Vagina (tissue), 2 donors: ENCODE measurements at regions not wholly inside any gene's neighbourhood (a gene's known extent, or its start where the extent isn't known, plus 50 kb on each side); places are given as distances from the start of the nearest gene placed in this dataset.

Experiments used
- POLR2A ChIP-seq, 2 donors: fragments of 450-650 bp; IDR thresholded peaks; one replicate each; pipeline ENCODE4 v1.6.1; 2017; ENCODE audit warnings: antibody characterized with exemption in 2 of 2, mild to moderate bottlenecking in 2 of 2, moderate library complexity in 2 of 2
- POLR2AphosphoS5 ChIP-seq, 2 donors: sonication (generic); formaldehyde crosslinking; IDR thresholded peaks; one replicate each; pipeline ENCODE4 v1.9.0; 2017; ENCODE audit warnings: antibody characterized with exemption in 2 of 2, mild to moderate bottlenecking in 2 of 2, low read depth in 1 of 2; ENCODE audit not compliant: insufficient read depth in 1 of 2
- TF ChIP-seq, protein P1 (sequence below), 3 experiments: fragments of 450-650 bp in 2 of 3; fragments of 200-600 bp in 1 of 3; sonication (generic) in 1 of 3; IDR thresholded peaks; one replicate each; pipeline ENCODE4 v1.5.1; 2017 to 2019; ENCODE audit warnings: antibody characterized with exemption in 3 of 3, mild to moderate bottlenecking in 2 of 3, moderate library complexity in 2 of 3

GRCh38 chr18:68121826-68122225 is 593.1 kb downstream of the TMX3 start:
- TF ChIP-seq POLR2A (IDR thresholded peaks at IDR 0.05) (no peak), POLR2AphosphoS5 (IDR thresholded peaks at IDR 0.05; ENCODE audit: insufficient read depth in 1 of 2, low read depth in 1 of 2) (no peak)
- TF ChIP-seq, protein P1, sequence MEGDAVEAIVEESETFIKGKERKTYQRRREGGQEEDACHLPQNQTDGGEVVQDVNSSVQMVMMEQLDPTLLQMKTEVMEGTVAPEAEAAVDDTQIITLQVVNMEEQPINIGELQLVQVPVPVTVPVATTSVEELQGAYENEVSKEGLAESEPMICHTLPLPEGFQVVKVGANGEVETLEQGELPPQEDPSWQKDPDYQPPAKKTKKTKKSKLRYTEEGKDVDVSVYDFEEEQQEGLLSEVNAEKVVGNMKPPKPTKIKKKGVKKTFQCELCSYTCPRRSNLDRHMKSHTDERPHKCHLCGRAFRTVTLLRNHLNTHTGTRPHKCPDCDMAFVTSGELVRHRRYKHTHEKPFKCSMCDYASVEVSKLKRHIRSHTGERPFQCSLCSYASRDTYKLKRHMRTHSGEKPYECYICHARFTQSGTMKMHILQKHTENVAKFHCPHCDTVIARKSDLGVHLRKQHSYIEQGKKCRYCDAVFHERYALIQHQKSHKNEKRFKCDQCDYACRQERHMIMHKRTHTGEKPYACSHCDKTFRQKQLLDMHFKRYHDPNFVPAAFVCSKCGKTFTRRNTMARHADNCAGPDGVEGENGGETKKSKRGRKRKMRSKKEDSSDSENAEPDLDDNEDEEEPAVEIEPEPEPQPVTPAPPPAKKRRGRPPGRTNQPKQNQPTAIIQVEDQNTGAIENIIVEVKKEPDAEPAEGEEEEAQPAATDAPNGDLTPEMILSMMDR (IDR thresholded peaks at IDR 0.05) = no peak
